Sigmoid colon (tissue), 6 donors: ENCODE measurements at regions not wholly inside any gene's neighbourhood (a gene's known extent, or its start where the extent isn't known, plus 50 kb on each side); places are given as distances from the start of the nearest gene placed in this dataset.

Source experiments
- DNase-seq: peaks from one replicate; pipeline ENCODE4 v3.0.0-alpha.2; 2019
- H3K27ac ChIP-seq, 4 donors: fragments of 200-600 bp; sonication (generic); one replicate each; pipeline ENCODE4 v1.5.1; 2016 to 2019; ENCODE audit warnings: mild to moderate bottlenecking in 1 of 4
- H3K27me3 ChIP-seq, 3 donors: fragments of 200-600 bp; sonication (generic); one replicate each; pipeline ENCODE4 v1.5.1; 2019; ENCODE audit warnings: mild to moderate bottlenecking in 1 of 3
- H3K36me3 ChIP-seq, 4 donors: fragments of 200-600 bp; sonication (generic); one replicate each; pipeline ENCODE4 v1.5.1; 2016 to 2019
- H3K4me1 ChIP-seq, 4 donors: fragments of 200-600 bp; sonication (generic); one replicate each; pipeline ENCODE4 v1.5.1; 2017 to 2019
- H3K4me3 ChIP-seq, 4 donors: fragments of 200-600 bp; sonication (generic); one replicate each; pipeline ENCODE4 v1.5.1; 2017 to 2019; ENCODE audit warnings: mild to moderate bottlenecking in 2 of 4, moderate library complexity in 1 of 4
- H3K9me3 ChIP-seq, 4 donors: fragments of 200-600 bp in 3 of 4; sonication (generic) in 3 of 4; one replicate each; pipeline versions ENCODE4 v1.5.1 to v1.6.1; 2013 to 2019
- EP300 ChIP-seq, 4 donors: sonication (generic); formaldehyde crosslinking; IDR thresholded peaks; one replicate each; pipeline ENCODE4 v1.6.1; 2017; ENCODE audit warnings: antibody characterized with exemption in 4 of 4
- POLR2A ChIP-seq, 2 donors: fragments of 450-650 bp; IDR thresholded peaks; one replicate each; pipeline ENCODE4 v1.6.1; 2016; ENCODE audit warnings: antibody characterized with exemption in 2 of 2, mild to moderate bottlenecking in 2 of 2, moderate library complexity in 2 of 2
- POLR2AphosphoS5 ChIP-seq, 4 donors: sonication (generic); formaldehyde crosslinking; IDR thresholded peaks; one replicate each; pipeline ENCODE4 v1.6.1; 2017; ENCODE audit warnings: antibody characterized with exemption in 4 of 4
- WGBS, 2 donors: extraction: QIAGEN DNeasy Blood & Tissue Kit; methylation state at CpG; one replicate each; pipeline ENCODE4 v1.1.7; 2013; 5-methylcytosine and 5-hydroxymethylcytosine counted together
- intact Hi-C: fragments of 100-400 bp; cut with DNase I; formaldehyde crosslinking; loops from one replicate; pipeline ENCODE4 v1.15.1; 2023
- TF ChIP-seq, protein P1 (sequence below), 4 experiments: fragments of 450-650 bp in 3 of 4; fragments of 200-600 bp in 1 of 4; IDR thresholded peaks; one replicate each; pipeline ENCODE4 v1.5.1; 2016 to 2019; ENCODE audit warnings: antibody characterized with exemption in 4 of 4, mild to moderate bottlenecking in 3 of 4, moderate library complexity in 2 of 4
- donor health status: healthy with polysubstance abuse.
- donor health status: healthy.

- WGBS, 2 donors: 91 to 93% methylated on average over 1 of the region's 1 CpG
- DNase-seq: no peak
- Histone ChIP-seq H3K27me3 (no peaks in the 10 kb centered on the region), H3K36me3 (no peaks in the 10 kb centered on the region), H3K4me3 (no peak overlapping the region), H3K27ac (no peak overlapping the region), H3K9me3 (no peaks in the 10 kb centered on the region), H3K4me1 (no peaks in the 10 kb centered on the region)
- intact Hi-C loops: no loop called here
- TF ChIP-seq POLR2AphosphoS5 (IDR thresholded peaks at IDR 0.05): no peak
- TF ChIP-seq, protein P1, sequence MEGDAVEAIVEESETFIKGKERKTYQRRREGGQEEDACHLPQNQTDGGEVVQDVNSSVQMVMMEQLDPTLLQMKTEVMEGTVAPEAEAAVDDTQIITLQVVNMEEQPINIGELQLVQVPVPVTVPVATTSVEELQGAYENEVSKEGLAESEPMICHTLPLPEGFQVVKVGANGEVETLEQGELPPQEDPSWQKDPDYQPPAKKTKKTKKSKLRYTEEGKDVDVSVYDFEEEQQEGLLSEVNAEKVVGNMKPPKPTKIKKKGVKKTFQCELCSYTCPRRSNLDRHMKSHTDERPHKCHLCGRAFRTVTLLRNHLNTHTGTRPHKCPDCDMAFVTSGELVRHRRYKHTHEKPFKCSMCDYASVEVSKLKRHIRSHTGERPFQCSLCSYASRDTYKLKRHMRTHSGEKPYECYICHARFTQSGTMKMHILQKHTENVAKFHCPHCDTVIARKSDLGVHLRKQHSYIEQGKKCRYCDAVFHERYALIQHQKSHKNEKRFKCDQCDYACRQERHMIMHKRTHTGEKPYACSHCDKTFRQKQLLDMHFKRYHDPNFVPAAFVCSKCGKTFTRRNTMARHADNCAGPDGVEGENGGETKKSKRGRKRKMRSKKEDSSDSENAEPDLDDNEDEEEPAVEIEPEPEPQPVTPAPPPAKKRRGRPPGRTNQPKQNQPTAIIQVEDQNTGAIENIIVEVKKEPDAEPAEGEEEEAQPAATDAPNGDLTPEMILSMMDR (IDR thresholded peaks at IDR 0.05): no peak
- TF ChIP-seq POLR2A (IDR thresholded peaks at IDR 0.05): no peak
- no peak for TF ChIP-seq EP300 (IDR thresholded peaks at IDR 0.05)
Measured at GRCh38 chr2:165010556-165010955, 55.2 kb upstream of the SLC38A11 start.

- no peak for DNase-seq
- peak overlapping the region in 1 of 4 donors; percentile 38 for H3K27ac ChIP-seq
- no peaks in the 10 kb centered on the region for H3K36me3 ChIP-seq
- 69 to 81% methylated on average over 1 of the region's 1 CpG for WGBS, 2 donors
- H3K9me3 ChIP-seq: no peaks in the 10 kb centered on the region
- no peaks in the 10 kb centered on the region for H3K27me3 ChIP-seq
- TF ChIP-seq, protein P1 (IDR thresholded peaks at IDR 0.05): no peak
- TF ChIP-seq EP300 (IDR thresholded peaks at IDR 0.05): no peak
- TF ChIP-seq POLR2A (IDR thresholded peaks at IDR 0.05): no peak
- no peak for TF ChIP-seq POLR2AphosphoS5 (IDR thresholded peaks at IDR 0.05)
- H3K4me3 ChIP-seq: no peak overlapping the region
- no peaks in the 10 kb centered on the region for H3K4me1 ChIP-seq
- intact Hi-C loops: no loop called here
Measured at GRCh38 chr2:165009466-165009865, 54.1 kb upstream of the SLC38A11 start.

- TF ChIP-seq EP300 (IDR thresholded peaks at IDR 0.05): no peak
- no peak for TF ChIP-seq POLR2AphosphoS5 (IDR thresholded peaks at IDR 0.05)
- TF ChIP-seq POLR2A (IDR thresholded peaks at IDR 0.05): no peak
- TF ChIP-seq, protein P1 (IDR thresholded peaks at IDR 0.05): no peak
- Histone ChIP-seq H3K9me3 (no peaks in the 10 kb centered on the region), H3K36me3 (no peaks in the 10 kb centered on the region), H3K27ac (peak overlapping the region in 1 of 4 donors; percentile 38), H3K27me3 (no peaks in the 10 kb centered on the region), H3K4me3 (no peak overlapping the region), H3K4me1 (no peaks in the 10 kb centered on the region)
- DNase-seq: no peak
- 91 to 95% methylated on average over 3 of the region's 3 CpGs for WGBS, 2 donors
- intact Hi-C loops: no loop called here
Measured at GRCh38 chr2:165008730-165009315, 53.5 kb upstream of the SLC38A11 start.

- H3K4me3 ChIP-seq: no peak overlapping the region
- intact Hi-C loops: no loop called here
- no peaks in the 10 kb centered on the region for H3K9me3 ChIP-seq
- no peak for TF ChIP-seq EP300 (IDR thresholded peaks at IDR 0.05)
- no peak for TF ChIP-seq POLR2AphosphoS5 (IDR thresholded peaks at IDR 0.05)
- no peak overlapping the region for H3K27ac ChIP-seq
- no peaks in the 10 kb centered on the region for H3K27me3 ChIP-seq
- no peaks in the 10 kb centered on the region for H3K36me3 ChIP-seq
- H3K4me1 ChIP-seq: no peaks in the 10 kb centered on the region
- 85 to 92% methylated on average over 1 of the region's 1 CpG for WGBS, 2 donors
- DNase-seq: no peak
Measured at GRCh38 chr2:165007161-165007744, 51.9 kb upstream of the SLC38A11 start.
